ENCODE measurements at regions not wholly inside any gene's neighbourhood (a gene's known extent, or its start where the extent isn't known, plus 50 kb on each side); places are given as distances from the start of the nearest gene placed in this dataset.
A peak's percentile ranks its signal among the peaks of the same experiment; 100 is the strongest.

DNA sequence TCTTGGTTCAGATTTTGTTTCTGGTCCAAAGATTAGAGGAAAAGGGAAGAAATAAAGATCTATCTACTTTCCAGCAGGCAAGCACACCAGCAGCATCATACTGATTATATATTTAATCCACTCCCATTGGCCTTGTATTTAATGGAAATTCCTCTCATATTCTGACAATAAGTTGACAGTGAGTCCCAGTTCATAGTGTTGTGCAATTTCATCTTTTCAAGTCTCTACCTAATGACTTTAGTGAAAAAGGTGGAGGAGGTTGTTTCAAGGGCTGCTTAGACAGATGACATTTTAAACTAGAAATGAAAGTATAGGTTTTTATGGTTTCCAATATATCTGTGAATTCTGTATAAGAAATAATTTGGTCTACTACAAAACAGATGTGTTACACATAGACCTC, 298.6 kb downstream of the PABPC4L start:
- H3K4me1 ChIP-seq (ENCODE audit: control insufficient read depth, insufficient read depth, low read length) = no peaks in the 10 kb centered on the region
- no peak overlapping the region for H3K27ac ChIP-seq (ENCODE audit: low read length)
- H3K36me3 ChIP-seq (ENCODE audit: control insufficient read depth, insufficient read depth, low read length) = no peaks in the 10 kb centered on the region
- H3K27me3 ChIP-seq (ENCODE audit: control insufficient read depth, insufficient read depth, low read length) = no peaks in the 10 kb centered on the region
- no peak overlapping the region for H3K4me3 ChIP-seq (ENCODE audit: low read length)
- no peak for DNase-seq
- no peaks in the 10 kb centered on the region for H3K9me3 ChIP-seq (replicated peaks; ENCODE audit: control insufficient read depth, low read depth, low read length)

DNA sequence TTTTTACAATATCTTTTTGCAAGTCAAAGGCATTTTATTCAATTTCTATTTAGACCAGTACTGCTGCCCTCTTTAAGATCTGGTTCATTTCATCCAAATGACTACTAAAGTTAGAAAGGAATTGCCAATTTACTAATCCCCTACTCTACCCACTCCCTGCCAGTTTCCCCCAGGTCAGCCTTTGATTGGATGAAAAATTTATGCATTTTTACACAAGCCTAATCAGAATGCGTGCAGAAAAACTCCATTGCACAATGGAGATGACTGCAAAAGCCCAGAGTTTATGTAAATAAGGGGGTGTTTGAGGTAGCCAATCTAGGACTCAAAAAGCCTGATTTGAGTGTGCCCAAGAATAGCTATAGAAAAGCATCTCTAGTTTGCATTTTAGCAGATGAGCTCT, 310.6 kb downstream of the PABPC4L start:
- DNase-seq = no peak
- no peak overlapping the region for H3K4me3 ChIP-seq (ENCODE audit: low read length)
- WGBS (ENCODE audit: insufficient coverage) = no CpG with 5 or more reads among the region's 1 CpG
- H3K36me3 ChIP-seq (ENCODE audit: control insufficient read depth, insufficient read depth, low read length) = no peaks in the 10 kb centered on the region
- no peak overlapping the region for H3K27ac ChIP-seq (ENCODE audit: low read length)
- H3K9me3 ChIP-seq (replicated peaks; ENCODE audit: control insufficient read depth, low read depth, low read length) = no peaks in the 10 kb centered on the region
- H3K27me3 ChIP-seq (ENCODE audit: control insufficient read depth, insufficient read depth, low read length) = no peaks in the 10 kb centered on the region
- H3K4me1 ChIP-seq (ENCODE audit: control insufficient read depth, insufficient read depth, low read length) = no peaks in the 10 kb centered on the region

GRCh38 chr4:133887723-133888122, 313.9 kb downstream of the PABPC4L start:
- DNase-seq = no peak
- no peaks in the 10 kb centered on the region for H3K4me1 ChIP-seq (ENCODE audit: control insufficient read depth, insufficient read depth, low read length)
- H3K36me3 ChIP-seq (ENCODE audit: control insufficient read depth, insufficient read depth, low read length) = no peaks in the 10 kb centered on the region
- H3K4me3 ChIP-seq (ENCODE audit: low read length) = no peak overlapping the region
- H3K27ac ChIP-seq (ENCODE audit: low read length) = no peak overlapping the region
- no peaks in the 10 kb centered on the region for H3K27me3 ChIP-seq (ENCODE audit: control insufficient read depth, insufficient read depth, low read length)
- no peaks in the 10 kb centered on the region for H3K9me3 ChIP-seq (replicated peaks; ENCODE audit: control insufficient read depth, low read depth, low read length)
- no CpG with 5 or more reads among the region's 4 CpGs for WGBS (ENCODE audit: insufficient coverage)

DNA sequence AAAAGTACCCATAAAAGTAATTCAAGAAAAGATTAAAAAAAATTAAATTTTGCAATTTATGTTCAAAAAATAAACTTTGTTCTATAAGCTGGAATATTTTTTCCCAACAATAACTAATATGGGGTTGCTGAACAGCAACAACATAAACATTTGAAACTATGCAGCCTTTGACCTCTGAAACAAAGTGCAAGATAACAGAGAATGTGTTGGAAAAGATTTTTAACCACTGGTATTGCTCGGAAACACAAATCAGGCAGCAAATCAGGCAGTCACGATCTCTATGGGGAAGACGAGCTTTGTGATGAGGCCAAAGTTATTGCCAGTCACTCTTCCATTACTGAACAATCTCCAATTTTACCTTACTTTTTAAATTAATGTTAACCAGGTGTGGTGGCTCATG, 332.1 kb downstream of the PABPC4L start:
- Histone ChIP-seq H3K4me1 (ENCODE audit: control insufficient read depth, insufficient read depth, low read length) (no peaks in the 10 kb centered on the region), H3K4me3 (ENCODE audit: low read length) (no peak overlapping the region), H3K9me3 (replicated peaks; ENCODE audit: control insufficient read depth, low read depth, low read length) (no peaks in the 10 kb centered on the region), H3K27me3 (ENCODE audit: control insufficient read depth, insufficient read depth, low read length) (no peaks in the 10 kb centered on the region), H3K27ac (ENCODE audit: low read length) (no peak overlapping the region), H3K36me3 (ENCODE audit: control insufficient read depth, insufficient read depth, low read length) (no peaks in the 10 kb centered on the region)
- DNase-seq = no peak
- WGBS (ENCODE audit: insufficient coverage) = no CpG with 5 or more reads among the region's 3 CpGs

- no peaks in the 10 kb centered on the region for H3K27me3 ChIP-seq (ENCODE audit: control insufficient read depth, insufficient read depth, low read length)
- no peak for DNase-seq
- no peak overlapping the region for H3K4me3 ChIP-seq (ENCODE audit: low read length)
- H3K9me3 ChIP-seq (replicated peaks; ENCODE audit: control insufficient read depth, low read depth, low read length) = no peaks in the 10 kb centered on the region
- H3K27ac ChIP-seq (ENCODE audit: low read length) = no peak overlapping the region
- WGBS (ENCODE audit: insufficient coverage) = no CpG with 5 or more reads among the region's 4 CpGs
- no peaks in the 10 kb centered on the region for H3K36me3 ChIP-seq (ENCODE audit: control insufficient read depth, insufficient read depth, low read length)
- H3K4me1 ChIP-seq (ENCODE audit: control insufficient read depth, insufficient read depth, low read length) = no peaks in the 10 kb centered on the region
Measured at GRCh38 chr4:133868856-133869255, 332.7 kb downstream of the PABPC4L start.

DNA sequence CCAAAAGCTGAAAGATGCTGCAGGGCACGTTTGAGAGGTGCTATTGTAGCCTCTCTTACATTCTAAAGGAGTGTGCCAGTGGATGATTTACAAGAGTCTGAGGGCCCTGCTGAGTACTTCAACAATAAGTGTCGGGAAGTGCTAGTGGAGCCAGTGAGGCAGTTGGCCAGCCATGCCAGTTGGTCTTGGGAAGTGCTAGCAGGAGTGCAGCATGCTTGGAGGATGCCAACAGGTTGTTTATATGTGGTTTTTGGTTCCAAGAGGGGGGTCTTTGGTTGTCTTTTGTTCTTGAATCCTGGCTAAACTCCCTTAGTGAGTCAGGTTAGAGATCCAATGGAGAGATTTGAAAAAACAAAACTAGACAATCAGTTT, 335.3 kb downstream of the PABPC4L start:
- Histone ChIP-seq H3K9me3 (replicated peaks; ENCODE audit: control insufficient read depth, low read depth, low read length) (no peaks in the 10 kb centered on the region), H3K4me3 (ENCODE audit: low read length) (no peak overlapping the region), H3K4me1 (ENCODE audit: control insufficient read depth, insufficient read depth, low read length) (no peaks in the 10 kb centered on the region), H3K36me3 (ENCODE audit: control insufficient read depth, insufficient read depth, low read length) (no peaks in the 10 kb centered on the region), H3K27ac (ENCODE audit: low read length) (no peak overlapping the region), H3K27me3 (ENCODE audit: control insufficient read depth, insufficient read depth, low read length) (no peaks in the 10 kb centered on the region)
- 80% methylated on average over 1 of the region's 2 CpGs for WGBS (ENCODE audit: insufficient coverage)
- no peak for DNase-seq

GRCh38 chr4:133865612-133866327, 335.8 kb downstream of the PABPC4L start:
- Histone ChIP-seq H3K27me3 (ENCODE audit: control insufficient read depth, insufficient read depth, low read length) (no peaks in the 10 kb centered on the region), H3K27ac (ENCODE audit: low read length) (no peak overlapping the region), H3K36me3 (ENCODE audit: control insufficient read depth, insufficient read depth, low read length) (no peaks in the 10 kb centered on the region), H3K4me1 (ENCODE audit: control insufficient read depth, insufficient read depth, low read length) (no peaks in the 10 kb centered on the region), H3K9me3 (replicated peaks; ENCODE audit: control insufficient read depth, low read depth, low read length) (no peaks in the 10 kb centered on the region), H3K4me3 (ENCODE audit: low read length) (no peak overlapping the region)
- no CpG with 5 or more reads among the region's 1 CpG for WGBS (ENCODE audit: insufficient coverage)
- DNase-seq = peak; percentile 1

GRCh38 chr4:133863153-133863552, 338.4 kb downstream of the PABPC4L start:
- H3K27me3 ChIP-seq (ENCODE audit: control insufficient read depth, insufficient read depth, low read length) = no peaks in the 10 kb centered on the region
- no CpG with 5 or more reads among the region's 3 CpGs for WGBS (ENCODE audit: insufficient coverage)
- H3K36me3 ChIP-seq (ENCODE audit: control insufficient read depth, insufficient read depth, low read length) = no peaks in the 10 kb centered on the region
- H3K4me3 ChIP-seq (ENCODE audit: low read length) = no peak overlapping the region
- H3K27ac ChIP-seq (ENCODE audit: low read length) = no peak overlapping the region
- DNase-seq = no peak
- no peaks in the 10 kb centered on the region for H3K4me1 ChIP-seq (ENCODE audit: control insufficient read depth, insufficient read depth, low read length)
- no peaks in the 10 kb centered on the region for H3K9me3 ChIP-seq (replicated peaks; ENCODE audit: control insufficient read depth, low read depth, low read length)

DNA sequence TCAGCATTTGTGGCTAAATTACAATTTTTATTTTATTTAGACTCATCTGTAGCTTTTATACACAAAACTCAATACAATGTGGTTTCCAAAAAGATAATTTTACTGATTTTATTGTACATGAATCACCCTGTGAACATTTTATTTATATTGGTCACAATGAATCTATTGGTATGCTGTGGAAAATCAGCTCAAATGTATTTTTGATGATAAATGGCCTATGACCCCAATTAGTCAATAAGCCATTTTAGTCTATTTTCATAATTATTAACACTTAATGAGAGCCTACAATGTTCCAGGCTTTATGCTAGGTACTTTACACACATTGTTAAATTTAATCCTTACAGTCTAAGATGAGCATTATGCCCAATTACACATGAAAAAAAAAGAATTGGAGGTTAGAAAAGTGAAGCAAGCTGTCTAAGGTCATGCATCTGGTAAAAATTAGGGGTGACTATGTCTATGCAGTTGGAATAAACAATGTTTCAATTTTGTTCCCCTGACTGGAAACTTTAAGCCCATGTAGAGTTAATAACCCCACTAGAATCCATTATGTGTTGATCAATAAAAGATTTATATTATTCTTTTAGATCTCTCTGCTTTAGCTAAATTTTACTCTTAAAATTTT, 344.7 kb downstream of the PABPC4L start:
- H3K27me3 ChIP-seq (ENCODE audit: control insufficient read depth, insufficient read depth, low read length) = no peaks in the 10 kb centered on the region
- H3K9me3 ChIP-seq (replicated peaks; ENCODE audit: control insufficient read depth, low read depth, low read length) = no peaks in the 10 kb centered on the region
- no peak overlapping the region for H3K4me3 ChIP-seq (ENCODE audit: low read length)
- no peaks in the 10 kb centered on the region for H3K4me1 ChIP-seq (ENCODE audit: control insufficient read depth, insufficient read depth, low read length)
- no peak for DNase-seq
- H3K27ac ChIP-seq (ENCODE audit: low read length) = no peak overlapping the region
- H3K36me3 ChIP-seq (ENCODE audit: control insufficient read depth, insufficient read depth, low read length) = no peaks in the 10 kb centered on the region

GRCh38 chr4:133855001-133855400, 346.6 kb downstream of the PABPC4L start:
- Histone ChIP-seq H3K36me3 (ENCODE audit: control insufficient read depth, insufficient read depth, low read length) (no peaks in the 10 kb centered on the region), H3K4me3 (ENCODE audit: low read length) (no peak overlapping the region), H3K4me1 (ENCODE audit: control insufficient read depth, insufficient read depth, low read length) (no peaks in the 10 kb centered on the region), H3K27ac (ENCODE audit: low read length) (no peak overlapping the region), H3K27me3 (ENCODE audit: control insufficient read depth, insufficient read depth, low read length) (no peaks in the 10 kb centered on the region), H3K9me3 (replicated peaks; ENCODE audit: control insufficient read depth, low read depth, low read length) (no peaks in the 10 kb centered on the region)
- no CpG with 5 or more reads among the region's 4 CpGs for WGBS (ENCODE audit: insufficient coverage)
- peak; percentile 29 for DNase-seq

- Histone ChIP-seq H3K27ac (ENCODE audit: low read length) (no peak overlapping the region), H3K36me3 (ENCODE audit: control insufficient read depth, insufficient read depth, low read length) (no peaks in the 10 kb centered on the region), H3K4me3 (ENCODE audit: low read length) (no peak overlapping the region), H3K27me3 (ENCODE audit: control insufficient read depth, insufficient read depth, low read length) (no peaks in the 10 kb centered on the region), H3K4me1 (ENCODE audit: control insufficient read depth, insufficient read depth, low read length) (no peaks in the 10 kb centered on the region), H3K9me3 (replicated peaks; ENCODE audit: control insufficient read depth, low read depth, low read length) (peaks cover 8% of the 10 kb centered on the region)
- no peak for DNase-seq
Measured at GRCh38 chr4:133839326-133839725, 362.3 kb downstream of the PABPC4L start.
